Osteoblast (primary cell): ENCODE measurements at regions not wholly inside any gene's neighbourhood (a gene's known extent, or its start where the extent isn't known, plus 50 kb on each side); places are given as distances from the start of the nearest gene placed in this dataset.

Experiments used
- DNase-seq: peaks from one replicate; pipeline ENCODE4 v3.0.0; 2011; ENCODE audit warnings: low spot score, mixed read lengths; ENCODE audit not compliant: insufficient read length; ENCODE audit errors: missing footprints
- H2AFZ ChIP-seq: 2 replicates; pipeline ENCODE4 v1.6.0; 2011; ENCODE audit warnings: mild to moderate bottlenecking, low read length
- H3K27ac ChIP-seq: 2 replicates; pipeline ENCODE4 v1.5.1; 2011; ENCODE audit warnings: mild to moderate bottlenecking, low read depth, low read length, moderate library complexity
- H3K27me3 ChIP-seq: 2 replicates; pipeline ENCODE4 v1.6.0; 2012; ENCODE audit warnings: mild to moderate bottlenecking, control low read depth, inconsistent platforms, low read length, moderate library complexity; ENCODE audit not compliant: insufficient read depth
- H3K36me3 ChIP-seq: 2 replicates; pipeline ENCODE4 v1.5.1; 2011; ENCODE audit warnings: mild to moderate bottlenecking, low read length, control low read depth, moderate library complexity; ENCODE audit not compliant: insufficient read depth
- H3K4me1 ChIP-seq: 2 replicates; pipeline ENCODE4 v1.5.1; 2011; ENCODE audit warnings: mild to moderate bottlenecking, low read length, control low read depth, moderate library complexity; ENCODE audit not compliant: insufficient read depth
- H3K4me2 ChIP-seq: 2 replicates; pipeline ENCODE4 v1.6.0; 2011; ENCODE audit warnings: mild to moderate bottlenecking, low read length; ENCODE audit not compliant: insufficient read depth
- H3K4me3 ChIP-seq: fragments of 200-600 bp; sonication (generic); 3 replicates; pipeline ENCODE4 v1.5.1; 2012; ENCODE audit warnings: mild to moderate bottlenecking, low read length, inconsistent platforms; ENCODE audit not compliant: insufficient read depth
- H3K79me2 ChIP-seq: 2 replicates; pipeline ENCODE4 v1.6.0; 2012; ENCODE audit warnings: mild to moderate bottlenecking, low read length, control low read depth, inconsistent platforms; ENCODE audit not compliant: insufficient read depth
- H3K9me3 ChIP-seq: 2 replicates; pipeline ENCODE4 v1.5.1; 2011; ENCODE audit warnings: low read depth, low read length, control low read depth
- H4K20me1 ChIP-seq: 2 replicates; pipeline ENCODE4 v1.6.0; 2012; ENCODE audit warnings: mild to moderate bottlenecking, low read length, control low read depth; ENCODE audit not compliant: insufficient read depth
- TF ChIP-seq, protein P1 (sequence below): IDR thresholded peaks from 2 replicates; pipeline ENCODE4 v1.5.1; 2011; ENCODE audit warnings: mild to moderate bottlenecking, low read depth, low read length, moderate library complexity; ENCODE audit errors: extremely low read depth

DNA sequence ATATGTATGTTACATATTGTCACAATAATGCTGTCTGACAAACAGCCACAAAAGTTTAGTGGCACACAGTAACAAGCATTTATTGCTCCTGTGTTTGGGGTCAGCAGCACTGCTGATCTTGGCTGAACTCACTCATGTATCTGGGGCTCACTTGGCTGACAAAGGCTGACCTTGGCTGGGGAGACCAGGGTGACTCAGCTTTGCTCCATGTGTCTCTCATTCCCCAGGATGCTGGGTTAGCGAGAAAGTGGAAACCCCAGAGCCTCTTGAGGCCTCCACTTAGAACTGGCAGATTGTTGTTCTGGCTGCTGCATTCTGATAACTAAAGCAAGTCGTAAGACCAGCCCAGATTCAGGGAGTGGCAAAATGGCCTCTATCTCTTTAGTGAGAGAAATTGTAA, 217.3 kb upstream of the HABP2 start:
- H4K20me1 ChIP-seq, result no peaks in the 10 kb centered on the region
- no peak overlapping the region for H3K4me2 ChIP-seq
- peaks cover 6% of the 10 kb centered on the region for H3K9me3 ChIP-seq
- peaks cover 53% of the 10 kb centered on the region for H3K27me3 ChIP-seq
- H3K36me3 ChIP-seq, result no peaks in the 10 kb centered on the region
- H3K4me1 ChIP-seq, result no peaks in the 10 kb centered on the region
- DNase-seq, result no peak
- TF ChIP-seq, protein P1, sequence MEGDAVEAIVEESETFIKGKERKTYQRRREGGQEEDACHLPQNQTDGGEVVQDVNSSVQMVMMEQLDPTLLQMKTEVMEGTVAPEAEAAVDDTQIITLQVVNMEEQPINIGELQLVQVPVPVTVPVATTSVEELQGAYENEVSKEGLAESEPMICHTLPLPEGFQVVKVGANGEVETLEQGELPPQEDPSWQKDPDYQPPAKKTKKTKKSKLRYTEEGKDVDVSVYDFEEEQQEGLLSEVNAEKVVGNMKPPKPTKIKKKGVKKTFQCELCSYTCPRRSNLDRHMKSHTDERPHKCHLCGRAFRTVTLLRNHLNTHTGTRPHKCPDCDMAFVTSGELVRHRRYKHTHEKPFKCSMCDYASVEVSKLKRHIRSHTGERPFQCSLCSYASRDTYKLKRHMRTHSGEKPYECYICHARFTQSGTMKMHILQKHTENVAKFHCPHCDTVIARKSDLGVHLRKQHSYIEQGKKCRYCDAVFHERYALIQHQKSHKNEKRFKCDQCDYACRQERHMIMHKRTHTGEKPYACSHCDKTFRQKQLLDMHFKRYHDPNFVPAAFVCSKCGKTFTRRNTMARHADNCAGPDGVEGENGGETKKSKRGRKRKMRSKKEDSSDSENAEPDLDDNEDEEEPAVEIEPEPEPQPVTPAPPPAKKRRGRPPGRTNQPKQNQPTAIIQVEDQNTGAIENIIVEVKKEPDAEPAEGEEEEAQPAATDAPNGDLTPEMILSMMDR, result no peak
- H3K27ac ChIP-seq, result no peak overlapping the region
- no peak overlapping the region for H3K4me3 ChIP-seq
- H2AFZ ChIP-seq, result no peak overlapping the region
- no peaks in the 10 kb centered on the region for H3K79me2 ChIP-seq

DNA sequence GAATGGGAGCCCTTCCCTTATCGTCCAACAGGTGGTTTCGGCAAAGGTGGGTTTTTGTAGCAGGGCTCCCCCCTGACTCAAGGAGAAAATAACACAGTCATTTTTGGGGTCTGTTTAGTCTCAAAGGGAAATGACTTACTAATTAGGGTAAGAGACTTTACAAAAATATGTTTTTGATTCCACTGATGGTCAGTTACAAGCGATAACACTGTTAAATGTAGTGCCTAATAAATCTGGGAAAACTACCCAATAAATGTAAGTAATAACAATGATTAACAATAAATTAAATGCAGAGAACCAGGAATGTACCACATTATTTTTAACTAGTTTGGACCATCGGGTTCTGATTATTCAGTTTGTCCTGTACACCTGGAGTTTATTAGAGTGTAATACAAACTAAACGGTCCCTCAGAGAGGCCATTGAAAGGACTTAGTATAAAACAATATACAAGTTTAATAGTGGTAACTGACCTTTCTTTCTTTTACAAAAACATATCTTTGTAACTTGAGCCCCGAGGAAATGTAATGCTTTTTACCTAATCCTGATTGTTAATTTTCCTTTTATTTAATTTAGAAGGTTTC, 216.2 kb upstream of the HABP2 start:
- no peak overlapping the region for H2AFZ ChIP-seq
- no peak overlapping the region for H3K4me3 ChIP-seq
- H3K4me1 ChIP-seq, result no peaks in the 10 kb centered on the region
- no peaks in the 10 kb centered on the region for H3K79me2 ChIP-seq
- peaks cover 61% of the 10 kb centered on the region for H3K27me3 ChIP-seq
- H3K9me3 ChIP-seq, result peaks cover 6% of the 10 kb centered on the region
- DNase-seq, result no peak
- no peak overlapping the region for H3K27ac ChIP-seq
- TF ChIP-seq, protein P1, result no peak
- no peaks in the 10 kb centered on the region for H3K36me3 ChIP-seq
- H4K20me1 ChIP-seq, result no peaks in the 10 kb centered on the region
- no peak overlapping the region for H3K4me2 ChIP-seq

DNA sequence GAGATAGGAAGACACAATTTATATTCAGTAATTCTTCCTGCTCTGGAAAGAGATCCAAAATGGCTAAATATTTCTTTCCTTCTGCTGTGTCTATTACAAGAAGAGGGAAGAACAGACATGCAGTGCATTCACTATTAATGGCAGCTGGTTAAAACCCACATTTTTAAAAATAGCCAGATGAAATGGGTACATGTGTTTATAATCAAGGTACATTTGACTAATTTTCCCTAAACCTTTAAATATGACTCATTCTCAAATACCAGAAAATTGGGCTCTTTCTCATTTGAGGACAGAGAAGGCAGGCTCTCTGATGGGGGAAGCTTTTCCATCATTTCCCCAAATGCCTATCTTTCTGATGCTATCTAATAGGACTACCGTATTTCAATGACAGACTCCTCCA, 215.7 kb upstream of the HABP2 start:
- TF ChIP-seq, protein P1, result no peak
- H3K4me2 ChIP-seq, result no peak overlapping the region
- no peaks in the 10 kb centered on the region for H3K36me3 ChIP-seq
- H3K4me3 ChIP-seq, result no peak overlapping the region
- H2AFZ ChIP-seq, result no peak overlapping the region
- no peaks in the 10 kb centered on the region for H3K79me2 ChIP-seq
- DNase-seq, result no peak
- peaks cover 6% of the 10 kb centered on the region for H3K9me3 ChIP-seq
- no peak overlapping the region for H3K27ac ChIP-seq
- H3K4me1 ChIP-seq, result no peaks in the 10 kb centered on the region
- H4K20me1 ChIP-seq, result no peaks in the 10 kb centered on the region
- peaks cover 58% of the 10 kb centered on the region for H3K27me3 ChIP-seq

DNA sequence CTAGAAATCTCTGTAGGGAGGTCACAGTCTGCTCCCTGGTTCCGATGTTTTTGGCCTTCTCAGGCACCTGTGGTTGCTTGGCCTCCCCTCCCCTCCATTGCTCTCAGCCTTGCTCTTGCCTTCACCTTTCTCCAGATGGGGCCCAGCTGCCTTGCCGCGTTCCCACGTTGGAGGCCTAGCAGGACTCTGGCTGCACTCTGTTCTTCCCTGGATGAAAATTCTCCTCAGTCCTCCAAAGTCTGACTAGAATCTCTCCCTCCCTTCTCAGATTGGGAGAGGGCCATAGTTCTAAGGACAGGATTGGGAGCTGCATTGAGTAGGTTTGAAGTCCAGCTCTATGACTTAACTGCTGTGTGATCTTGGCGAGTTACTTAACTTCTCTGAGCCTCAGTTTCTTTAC, 213.7 kb upstream of the HABP2 start:
- Histone ChIP-seq H3K4me2 (no peak overlapping the region), H4K20me1 (no peaks in the 10 kb centered on the region), H3K27ac (no peak overlapping the region), H3K4me3 (no peak overlapping the region), H3K9me3 (peaks cover 4% of the 10 kb centered on the region), H3K4me1 (no peaks in the 10 kb centered on the region), H2AFZ (no peak overlapping the region), H3K27me3 (peaks cover 52% of the 10 kb centered on the region), H3K36me3 (no peaks in the 10 kb centered on the region), H3K79me2 (no peaks in the 10 kb centered on the region)
- TF ChIP-seq, protein P1, result no peak
- no peak for DNase-seq
